G401.6 (cell line): ENCODE measurements at regions not wholly inside any gene's neighbourhood (a gene's known extent, or its start where the extent isn't known, plus 50 kb on each side); places are given as distances from the start of the nearest gene placed in this dataset.

ENCODE experiments used
- FAIRE-seq: peaks from 2 replicates; lab custom pipeline; 2012; peaks lifted over from hg19 to GRCh38; lab: Jason Lieb, UNC

DNA sequence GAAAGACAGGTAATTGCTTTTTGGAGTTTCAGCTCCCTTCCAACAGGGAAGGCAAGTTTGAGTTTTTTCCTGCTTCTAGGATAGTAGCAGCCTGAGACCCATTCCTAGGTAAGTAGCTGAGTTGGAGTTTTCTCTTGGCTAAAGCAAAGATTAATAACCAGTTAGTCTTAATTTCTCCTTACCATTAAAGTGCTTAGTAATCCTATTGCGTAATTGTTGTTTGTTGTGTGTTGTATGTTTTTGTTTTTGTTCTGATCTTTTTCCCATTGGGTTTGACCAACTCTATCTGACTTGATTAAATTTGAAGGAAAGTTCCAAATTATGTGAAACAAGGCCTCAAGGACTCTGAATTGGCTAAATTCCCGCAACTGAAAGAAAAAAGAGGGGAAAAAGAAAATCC is 83.5 kb downstream of the TBX22 start:
- FAIRE-seq, result no peak

DNA sequence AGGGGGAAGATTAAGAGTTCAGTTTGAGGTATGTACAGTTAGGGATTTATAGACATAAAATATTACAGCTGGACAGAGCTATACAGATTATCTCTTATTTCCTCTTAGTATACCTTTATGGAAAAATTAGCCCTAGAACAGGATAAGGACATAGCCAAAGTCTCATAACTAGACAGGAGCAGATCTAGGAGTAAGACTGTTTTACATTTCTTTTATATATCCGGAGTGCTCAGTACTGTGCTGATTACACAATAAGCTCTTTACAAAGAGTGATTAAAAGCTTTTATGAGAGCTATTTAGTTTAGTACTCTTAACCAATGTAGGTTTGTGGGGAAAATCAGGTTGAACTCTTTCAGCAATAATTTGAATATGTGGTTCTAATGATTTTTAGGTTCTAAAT is 105.8 kb downstream of the TBX22 start:
- FAIRE-seq, result no peak

DNA sequence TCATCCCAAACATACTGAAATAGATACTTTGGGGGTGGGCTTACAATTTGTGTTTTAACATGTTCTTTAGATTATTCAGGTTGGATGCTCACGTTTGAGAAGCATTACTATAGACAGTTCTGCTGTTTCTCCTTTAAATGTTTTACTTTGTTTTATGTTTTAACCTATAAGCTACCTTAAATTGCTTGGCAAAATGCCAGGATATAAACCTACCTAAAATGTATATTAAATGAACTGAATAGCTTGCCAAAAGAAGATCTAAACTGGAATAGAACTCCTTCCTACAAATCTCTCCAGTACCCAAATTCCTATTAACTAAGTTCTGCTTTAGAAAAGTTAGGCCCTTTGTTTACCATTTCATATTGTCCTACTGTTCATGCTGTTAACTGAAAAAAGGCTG is 124.4 kb downstream of the TBX22 start:
- no peak for FAIRE-seq

DNA sequence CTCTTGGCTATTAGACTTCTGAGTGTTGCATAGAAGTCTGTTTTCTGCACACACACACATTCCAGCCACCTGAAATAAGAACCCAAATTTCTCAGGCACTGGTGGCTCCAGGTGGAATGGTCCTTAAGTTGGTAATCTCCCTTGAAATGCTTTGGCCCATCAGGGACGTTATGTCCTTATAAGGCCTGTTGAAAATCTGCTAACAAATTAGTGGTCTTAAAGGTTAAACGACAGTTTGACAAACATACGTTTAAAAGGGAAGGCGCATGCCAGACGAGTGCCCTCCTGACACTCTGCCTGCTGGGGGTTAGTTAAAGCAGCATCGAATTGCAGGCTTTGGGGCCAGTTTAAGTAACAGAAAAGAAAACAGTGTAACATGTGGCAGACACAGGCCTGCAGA is 125.0 kb downstream of the TBX22 start:
- FAIRE-seq, result no peak

DNA sequence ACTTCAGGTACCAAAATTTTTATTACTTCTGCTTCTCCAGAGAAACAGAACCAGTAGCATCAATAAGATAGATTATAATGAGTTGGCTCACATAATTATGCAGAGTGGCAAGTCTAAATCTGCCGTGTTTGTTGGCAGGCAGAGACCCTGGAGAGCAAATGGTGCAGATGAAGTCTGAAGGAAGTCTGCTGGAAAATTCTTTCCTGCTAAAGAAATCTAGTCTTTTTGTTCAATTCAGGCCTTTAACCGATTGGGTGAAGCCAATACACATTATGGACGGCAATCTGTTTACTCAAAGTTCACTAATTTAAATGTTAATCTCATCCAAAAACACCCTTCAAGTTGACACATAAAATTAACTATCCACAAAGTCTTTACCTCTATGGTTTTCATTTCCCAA is 156.0 kb downstream of the TBX22 start:
- no peak for FAIRE-seq

DNA sequence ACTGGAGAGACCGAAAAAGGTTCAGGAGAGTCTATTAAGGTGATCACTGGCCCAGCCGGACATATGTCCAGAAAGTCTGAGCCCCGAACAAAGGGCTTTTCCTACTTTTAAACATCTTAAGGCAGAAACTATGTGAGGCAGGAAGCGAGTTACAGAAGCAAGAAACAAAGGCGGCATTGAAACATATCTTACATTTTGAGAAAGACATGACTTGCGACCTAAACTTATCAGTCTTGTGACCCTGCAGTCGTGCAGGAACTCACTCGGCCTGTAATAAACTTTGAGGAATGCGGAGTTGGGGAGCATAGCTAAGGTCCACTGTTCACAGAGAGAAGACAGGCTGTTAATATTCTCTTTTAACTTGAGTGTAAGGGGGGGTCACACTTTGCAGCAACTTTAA is 158.7 kb downstream of the TBX22 start:
- no peak for FAIRE-seq

DNA sequence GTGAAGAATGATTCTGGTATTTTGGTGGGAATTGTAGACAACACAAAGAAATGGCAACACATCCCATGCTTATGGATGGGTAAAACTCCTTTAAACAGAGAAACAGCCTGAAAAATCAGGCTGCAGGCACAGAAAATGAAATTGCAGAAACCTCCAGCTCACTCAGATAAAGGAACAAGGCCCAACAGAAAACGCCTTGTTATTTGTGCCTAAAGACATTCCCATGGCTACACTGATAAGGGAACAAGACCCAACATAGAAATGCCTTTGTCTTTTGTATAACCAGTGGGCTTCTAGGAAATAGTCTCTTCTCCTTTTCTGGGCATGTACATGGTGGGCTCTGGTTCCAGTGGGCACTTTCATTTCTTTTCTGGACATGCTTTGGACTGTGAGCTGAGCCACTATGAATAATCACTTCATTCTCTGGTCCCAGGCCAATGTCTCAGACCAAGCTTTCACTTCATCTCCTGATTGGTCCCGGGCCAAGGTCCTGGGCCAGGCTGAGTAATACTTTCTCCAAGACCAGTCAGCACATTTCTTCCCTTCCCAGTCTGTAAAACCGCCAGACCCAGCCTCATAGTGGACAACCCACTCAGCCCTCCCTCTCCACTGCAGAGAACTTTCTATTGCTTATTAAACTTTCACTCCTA is 160.5 kb downstream of the TBX22 start:
- no peak for FAIRE-seq

DNA sequence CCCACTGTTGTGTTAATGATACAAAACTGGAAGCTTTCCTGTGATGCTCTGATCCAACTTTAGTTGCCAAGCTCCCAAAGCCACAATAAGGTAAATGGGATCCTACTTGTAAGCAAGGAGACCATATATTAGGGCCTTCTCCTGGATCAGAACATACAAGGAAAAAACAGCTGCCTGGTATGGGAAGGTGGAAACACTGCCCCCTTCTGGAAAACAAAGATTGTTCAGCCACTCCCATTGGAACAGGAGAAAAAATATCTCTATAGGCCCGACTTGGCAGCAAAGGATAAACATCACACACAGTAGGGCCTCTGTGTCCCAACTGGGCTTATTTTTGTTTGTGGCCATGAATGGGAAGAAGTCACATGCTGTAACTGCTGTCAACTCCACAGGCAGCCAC is 166.5 kb downstream of the TBX22 start:
- no peak for FAIRE-seq

DNA sequence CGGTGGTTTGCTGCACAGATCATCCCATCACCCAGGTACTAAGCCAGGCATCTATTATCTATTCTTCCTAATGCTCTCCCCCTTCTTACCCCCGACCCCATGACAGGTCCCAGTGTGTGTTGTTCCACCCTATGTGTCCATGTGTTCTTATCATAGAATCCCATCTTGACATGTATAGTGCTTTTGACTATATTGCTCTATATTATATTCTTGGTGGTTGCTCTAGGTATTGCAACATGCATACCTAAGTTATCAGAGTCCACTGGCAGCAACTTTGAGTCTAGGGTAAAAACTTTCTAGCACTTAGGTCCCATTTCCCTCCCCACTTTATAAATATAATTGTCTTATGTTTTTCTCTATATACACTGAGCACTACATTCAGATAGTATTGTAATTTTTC is 170.3 kb downstream of the TBX22 start:
- no peak for FAIRE-seq

DNA sequence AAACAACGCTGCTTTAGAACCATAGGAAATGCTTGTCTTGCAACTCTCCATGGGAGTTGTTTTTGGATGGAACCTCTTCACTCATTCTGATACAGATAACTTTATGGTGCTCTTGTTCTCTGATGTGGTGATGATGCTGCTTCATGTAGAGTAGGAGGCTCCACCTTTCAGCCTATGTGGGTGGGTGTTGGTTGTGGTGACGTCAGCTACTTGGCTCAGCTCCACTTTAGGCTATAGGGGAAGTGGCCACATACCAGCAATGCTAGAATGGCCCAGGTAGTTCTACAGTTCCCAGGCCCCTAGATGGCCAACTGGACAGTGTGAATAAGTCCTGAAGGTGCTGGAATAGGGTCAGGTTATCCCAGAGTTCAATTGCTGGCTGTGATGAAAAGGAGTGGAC is 192.1 kb downstream of the TBX22 start:
- no peak for FAIRE-seq

DNA sequence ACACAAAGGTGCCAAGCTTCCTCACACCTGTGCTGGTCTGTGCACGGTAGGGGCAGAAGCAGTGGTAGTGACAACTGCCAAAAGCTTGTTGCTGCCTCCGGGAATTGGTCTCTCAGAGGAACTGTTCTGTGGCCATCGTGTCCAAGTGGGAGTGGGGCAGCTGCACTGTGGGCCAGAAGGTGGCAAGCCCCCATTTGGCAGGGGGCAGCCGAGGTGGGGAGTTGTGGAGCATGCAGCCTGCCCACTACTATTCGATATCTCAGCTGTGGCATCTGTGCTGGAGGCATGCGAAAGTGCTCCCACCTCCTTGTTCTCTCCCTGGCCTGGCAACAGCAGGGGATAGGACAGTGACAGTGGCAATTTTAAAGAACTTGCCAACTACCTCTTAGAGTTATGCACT is 192.8 kb downstream of the TBX22 start:
- FAIRE-seq, result no peak

DNA sequence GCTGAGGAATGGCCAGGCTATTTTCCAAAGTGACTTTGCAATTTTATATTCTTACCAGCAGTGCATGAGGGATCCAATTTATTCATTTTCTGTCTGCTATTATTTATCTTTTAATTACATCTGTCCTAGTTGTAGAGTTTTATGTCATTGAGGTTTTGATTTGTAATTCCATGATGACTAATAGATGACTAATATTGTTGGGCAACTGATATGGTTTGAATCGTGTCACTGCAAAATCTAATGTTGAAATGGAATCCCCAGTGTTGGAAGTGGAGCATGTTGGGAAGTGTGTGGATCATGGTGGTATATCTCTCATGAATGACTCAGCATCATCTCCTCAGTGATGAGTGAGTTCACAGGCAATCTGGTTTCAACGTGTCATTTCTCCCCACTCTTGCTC is 201.5 kb downstream of the TBX22 start:
- no peak for FAIRE-seq

DNA sequence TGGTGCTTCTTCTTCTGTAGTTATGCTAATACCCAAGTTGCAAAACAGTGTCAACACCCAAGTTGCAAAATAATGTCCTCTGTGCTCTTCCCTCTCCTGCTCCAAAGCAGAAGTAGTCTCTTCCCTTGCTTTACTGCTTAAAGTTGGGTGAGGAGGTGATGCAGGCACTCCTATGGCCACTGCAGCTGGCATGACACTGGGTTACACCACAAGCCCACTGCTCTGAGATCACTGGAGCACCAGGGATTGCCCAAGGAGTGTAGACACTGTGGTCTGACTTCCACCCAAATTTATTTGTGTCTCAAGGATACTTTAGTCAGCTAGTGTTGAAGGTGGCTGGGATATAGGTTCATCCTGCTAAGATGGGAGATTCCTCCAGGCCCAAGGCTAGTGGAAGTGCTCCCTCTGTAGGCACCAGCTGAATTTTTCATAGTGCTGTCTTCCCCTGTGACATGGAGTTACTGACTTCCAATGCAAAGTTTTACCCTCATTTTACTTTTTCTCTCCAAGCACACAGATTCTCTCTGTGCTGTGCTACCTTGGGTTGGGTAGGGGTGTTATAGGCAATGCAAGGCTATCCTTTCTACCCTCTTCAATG is 196.2 kb upstream of the TENT5D start:
- FAIRE-seq, result no peak

DNA sequence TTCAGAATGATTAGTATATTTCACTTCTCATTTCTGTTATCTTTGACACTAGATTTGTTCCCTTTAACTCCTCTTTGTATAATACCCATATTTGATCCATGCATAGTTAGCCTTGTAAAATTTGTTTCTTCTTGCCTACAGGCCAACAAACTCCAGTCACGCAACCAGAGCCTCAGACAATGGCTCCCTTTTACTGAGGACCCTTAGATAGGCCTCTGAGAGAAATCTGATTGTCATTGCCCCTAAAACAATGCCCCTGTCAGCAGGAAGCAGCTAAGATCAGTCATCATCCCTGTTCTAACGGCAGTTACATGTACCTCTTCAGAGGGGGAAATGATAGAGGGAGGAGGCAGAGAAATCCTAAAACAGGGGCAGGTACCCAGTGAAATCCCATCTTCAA is 190.6 kb upstream of the TENT5D start:
- FAIRE-seq, result no peak

DNA sequence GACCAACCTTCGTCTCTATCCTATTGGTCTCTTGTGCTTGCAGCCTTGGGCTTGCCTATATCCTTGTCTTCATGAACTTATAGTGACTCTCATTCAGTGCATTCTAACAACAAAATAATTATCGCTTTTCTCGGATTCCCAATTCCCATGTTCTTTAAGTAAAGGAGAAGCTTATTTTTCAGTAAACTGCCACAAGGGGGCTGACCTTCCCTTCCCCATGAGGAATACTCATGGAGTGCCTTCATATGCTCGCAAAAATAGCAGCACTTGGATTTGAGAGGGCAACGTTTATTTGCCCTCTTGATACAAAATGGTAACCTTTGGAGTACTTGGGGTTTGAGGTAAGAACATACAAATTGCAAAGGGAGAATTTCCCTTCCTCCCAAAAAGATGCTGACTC is 183.2 kb upstream of the TENT5D start:
- no peak for FAIRE-seq

DNA sequence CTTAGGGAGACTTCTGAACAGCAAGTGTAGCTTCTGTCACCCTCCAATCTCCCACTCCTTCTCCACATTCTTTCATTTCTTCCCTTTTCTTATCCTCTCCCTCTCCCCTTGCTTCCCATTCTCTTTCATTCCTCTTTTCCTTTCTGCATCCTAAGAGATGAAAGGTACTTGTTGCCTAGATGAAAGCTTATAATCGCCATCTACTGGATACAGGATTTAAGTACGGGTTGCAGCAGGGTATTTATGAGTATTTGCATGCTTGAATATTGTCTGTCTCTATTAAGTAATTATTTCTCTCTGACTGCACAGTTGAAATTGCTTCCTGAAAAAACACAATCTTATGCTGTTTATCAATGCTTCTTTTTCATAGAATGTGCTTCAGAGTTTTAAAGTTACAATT is 174.0 kb upstream of the TENT5D start:
- no peak for FAIRE-seq

DNA sequence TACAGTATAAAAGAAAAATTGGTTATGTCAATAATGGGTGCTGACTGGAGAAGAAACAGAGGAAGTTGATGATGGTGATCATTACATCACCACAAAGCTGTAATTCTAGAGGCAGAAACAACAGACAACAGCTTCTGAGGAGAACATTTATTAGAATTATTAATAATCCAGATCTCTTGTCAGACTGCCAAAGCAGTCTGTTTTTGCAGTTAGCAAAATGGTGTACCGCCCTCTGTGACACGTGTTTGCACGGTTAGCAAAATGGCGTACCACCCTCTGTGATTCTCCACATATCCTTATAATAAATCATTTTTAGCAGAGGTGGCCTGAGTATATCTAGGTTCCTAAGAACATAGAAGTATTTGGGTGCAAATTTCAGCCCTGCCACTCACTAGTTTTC is 154.0 kb upstream of the TENT5D start:
- no peak for FAIRE-seq

DNA sequence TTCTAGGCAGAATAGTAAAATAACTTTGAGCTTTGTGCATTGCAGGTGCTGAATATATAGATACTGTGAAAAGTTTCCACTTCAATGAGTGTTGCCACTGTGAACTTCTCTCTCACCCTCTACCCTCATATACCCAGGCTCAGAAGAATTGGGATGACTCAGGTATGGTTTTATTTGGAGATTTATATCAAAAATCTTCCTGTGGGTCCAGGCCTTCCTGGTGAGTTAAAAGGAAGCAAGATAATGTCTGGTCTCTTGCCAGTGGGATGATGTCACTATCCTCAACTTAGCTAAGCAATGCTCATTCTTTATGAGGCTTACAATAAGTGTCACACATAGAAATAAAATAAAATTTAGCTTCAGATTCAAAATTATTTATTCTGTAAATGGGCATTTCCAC is 153.3 kb upstream of the TENT5D start:
- no peak for FAIRE-seq

DNA sequence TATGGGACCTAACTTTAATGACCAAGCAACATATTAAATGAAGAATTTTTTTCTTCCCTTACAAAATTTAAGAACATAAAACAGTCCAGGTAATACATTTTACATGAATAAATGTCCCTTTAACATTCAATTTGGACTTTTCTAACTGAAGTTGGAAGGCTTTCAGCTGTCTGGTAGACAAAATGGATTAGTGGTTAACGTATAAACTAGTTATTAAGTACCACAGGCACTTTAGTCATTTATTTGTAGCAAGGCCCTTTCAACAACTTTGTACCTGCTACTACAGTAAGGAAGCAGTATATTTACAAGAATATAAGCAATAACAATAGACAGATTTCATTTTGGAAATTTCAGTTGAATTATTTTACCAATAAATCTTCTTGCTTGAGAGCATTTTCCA is 152.5 kb upstream of the TENT5D start:
- FAIRE-seq, result no peak

DNA sequence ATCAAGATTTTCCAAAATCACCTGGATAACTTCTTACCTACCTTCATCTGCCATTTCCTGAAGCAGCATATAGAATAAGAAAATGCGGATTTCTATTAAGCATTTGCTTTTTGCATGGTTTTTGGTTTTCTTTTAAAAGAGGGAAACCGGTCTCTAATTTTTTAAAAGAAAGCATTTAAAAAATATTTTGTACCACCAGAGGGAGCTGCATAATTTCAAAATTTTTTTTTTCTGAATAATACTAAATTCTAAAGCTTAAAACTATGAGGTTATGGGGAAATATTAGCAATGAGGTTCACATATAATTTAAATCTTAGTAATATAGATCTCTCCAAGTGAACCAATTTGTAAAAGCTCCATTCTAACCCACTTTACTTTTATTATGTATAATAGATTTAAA is 137.7 kb upstream of the TENT5D start:
- FAIRE-seq, result peak; percentile 82

DNA sequence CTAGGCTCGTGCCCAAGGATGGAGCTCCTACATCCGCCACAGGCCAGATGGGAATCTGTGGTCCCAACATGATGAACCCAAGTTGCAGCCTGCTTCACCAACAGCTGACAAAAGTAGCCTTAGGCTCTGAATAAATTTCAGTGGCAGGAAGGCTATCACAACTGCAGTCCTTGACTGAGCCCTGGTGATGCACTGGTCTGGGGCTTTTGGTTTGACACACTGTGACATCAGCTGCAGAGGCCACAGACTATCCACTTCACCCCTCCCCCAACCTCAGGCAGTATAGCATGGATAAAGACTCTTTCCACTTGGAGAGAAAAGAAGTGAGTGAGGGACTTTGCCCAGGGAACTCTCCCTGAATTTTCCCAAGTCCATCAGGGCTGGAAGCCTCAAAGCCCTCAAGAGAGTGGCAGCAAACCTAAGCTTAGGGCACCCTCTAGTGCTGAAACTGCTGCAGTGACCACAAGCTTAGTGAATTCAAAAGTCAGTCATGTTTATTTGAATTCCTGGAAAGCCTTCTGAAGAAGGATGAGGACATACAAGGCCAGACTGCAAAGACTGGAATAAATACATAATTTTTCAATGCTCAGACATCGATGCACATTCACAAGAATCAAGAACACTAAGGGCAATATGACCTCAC is 135.0 kb upstream of the TENT5D start:
- no peak for FAIRE-seq

DNA sequence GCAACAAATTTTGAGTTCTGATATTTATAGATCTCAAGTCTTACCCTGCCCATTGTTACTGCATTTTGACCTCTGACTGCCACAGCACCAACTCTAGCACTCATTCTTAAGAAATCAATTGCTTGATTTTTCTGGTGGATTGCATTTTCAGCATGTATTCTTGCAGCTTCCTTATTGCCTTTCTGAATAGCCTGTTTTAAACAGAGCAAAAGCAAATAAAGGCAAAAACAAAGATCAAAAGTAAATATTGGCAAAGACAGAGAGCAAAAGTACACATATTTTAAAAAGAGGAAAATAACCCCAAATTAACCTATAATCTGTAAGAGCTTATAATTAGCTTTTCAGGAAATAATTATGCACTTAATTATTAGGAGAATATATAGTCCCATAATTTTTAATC is 129.4 kb upstream of the TENT5D start:
- FAIRE-seq, result peak; percentile 45

DNA sequence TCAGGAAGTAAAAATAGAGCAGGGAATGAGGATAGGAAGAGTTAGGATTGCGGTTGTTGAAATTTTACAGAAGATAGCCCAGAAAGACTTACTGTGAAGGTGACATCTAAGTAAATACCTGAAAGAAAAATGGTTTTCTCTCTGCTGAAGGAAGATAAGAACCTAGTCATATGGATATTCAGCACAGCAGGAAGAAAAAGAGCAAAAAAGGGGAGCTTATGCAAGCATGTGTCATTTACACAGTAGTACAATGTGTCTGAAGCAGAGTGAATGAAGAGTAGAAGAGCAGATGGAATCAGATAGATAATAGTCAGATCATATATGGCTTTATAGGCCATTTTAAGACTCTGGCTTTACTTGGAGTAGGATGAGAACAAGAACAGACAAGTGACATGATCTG is 126.9 kb upstream of the TENT5D start:
- FAIRE-seq, result no peak

DNA sequence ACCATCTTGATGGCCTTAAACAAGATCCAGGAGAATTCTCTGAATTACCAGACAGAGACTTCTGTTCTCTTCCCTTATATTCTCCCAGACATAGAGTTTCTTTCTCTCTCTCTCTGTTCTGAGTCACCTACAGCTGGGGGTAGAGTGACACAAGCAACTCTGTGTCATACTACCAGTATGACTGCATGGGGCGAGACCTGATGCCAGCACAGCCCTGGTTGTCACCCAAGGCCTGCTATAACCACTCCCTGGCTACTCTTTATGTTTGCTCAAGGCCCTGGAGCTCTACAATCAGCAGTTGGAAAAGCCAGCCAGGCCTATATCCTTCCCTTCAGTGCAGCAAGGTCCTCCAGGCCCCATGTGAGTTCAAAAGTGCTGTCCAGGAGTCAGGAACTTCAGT is 114.2 kb upstream of the TENT5D start:
- no peak for FAIRE-seq
